ENCODE measurements at regions not wholly inside any gene's neighbourhood (a gene's known extent, or its start where the extent isn't known, plus 50 kb on each side); places are given as distances from the start of the nearest gene placed in this dataset.
"Not testable (repeated sequence)": the region's sequence is repeated elsewhere in the genome, so short reads cannot be mapped to it uniquely, and the experiment has no call there.

GRCh38 chr11:71152312-71153004 lies 99.9 kb downstream of the SHANK2 start:
- DNase-seq, result not testable (repeated sequence)

- no peak for DNase-seq
Measured at GRCh38 chr11:71151561-71151960, 100.8 kb downstream of the SHANK2 start.

GRCh38 chr11:71150859-71151258 lies 101.5 kb downstream of the SHANK2 start:
- DNase-seq, result no peak

GRCh38 chr11:71148716-71149115 lies 103.7 kb downstream of the SHANK2 start:
- no peak for DNase-seq

GRCh38 chr11:71147331-71147730 lies 105.0 kb downstream of the SHANK2 start:
- DNase-seq, result no peak

DNA sequence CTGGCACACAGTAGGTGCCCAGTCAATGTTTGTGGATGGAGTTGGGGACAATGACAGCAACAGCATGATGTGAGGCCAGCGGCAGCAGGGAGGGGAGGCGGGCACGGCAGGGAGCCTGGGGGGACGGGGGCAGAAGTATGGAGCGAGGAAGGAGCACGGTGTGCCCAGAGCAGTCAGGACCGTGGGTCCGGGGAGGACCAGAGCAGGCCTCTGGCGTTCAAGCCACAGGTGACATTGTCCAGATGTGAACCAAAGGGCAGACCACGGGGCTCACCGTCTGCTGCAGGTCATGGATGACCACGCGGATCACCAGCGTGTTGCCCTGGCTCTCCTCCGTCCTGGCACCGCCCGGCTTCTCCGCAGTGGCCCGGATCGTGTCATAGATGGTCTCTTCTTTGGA lies 105.5 kb downstream of the SHANK2 start:
- DNase-seq, result no peak

DNA sequence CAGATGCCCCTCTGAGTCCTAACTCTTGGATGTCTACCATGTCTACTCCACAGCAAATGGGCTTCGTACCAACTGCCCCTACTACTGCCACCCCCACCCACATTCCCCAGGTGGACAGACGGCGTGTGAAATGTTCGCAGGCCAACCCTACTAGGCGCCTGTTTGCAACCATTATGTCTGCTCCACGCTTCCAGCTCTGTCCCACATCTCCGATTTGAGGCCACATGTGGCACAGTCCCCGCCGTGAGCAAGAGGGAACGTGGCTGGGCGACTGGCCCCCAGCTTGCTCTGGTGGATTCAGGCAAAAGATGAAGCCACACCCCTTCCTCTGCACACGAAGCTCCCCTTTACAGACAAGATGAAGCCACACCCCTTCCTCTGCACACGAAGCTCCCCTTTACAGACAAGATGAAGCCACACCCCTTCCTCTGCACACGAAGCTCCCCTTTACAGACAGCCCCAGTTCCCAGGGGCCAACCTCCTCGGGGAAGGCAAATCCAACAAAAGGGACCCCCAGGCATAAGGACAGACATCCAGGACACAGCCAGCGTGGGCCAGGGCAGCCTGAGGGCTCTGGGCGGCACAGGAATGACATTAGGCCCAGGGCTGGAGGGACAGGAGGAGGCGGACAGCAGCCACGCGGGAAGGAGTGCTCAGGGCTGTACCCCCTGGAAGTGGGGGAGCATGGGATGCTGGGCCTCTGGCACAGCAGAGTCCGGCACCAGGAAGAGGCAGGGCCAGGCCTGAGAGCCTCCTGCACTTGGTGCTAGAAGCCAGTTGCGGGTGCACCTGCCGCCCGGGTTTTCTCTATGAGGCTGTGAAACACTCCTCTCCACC lies 106.2 kb downstream of the SHANK2 start:
- no peak for DNase-seq

DNA sequence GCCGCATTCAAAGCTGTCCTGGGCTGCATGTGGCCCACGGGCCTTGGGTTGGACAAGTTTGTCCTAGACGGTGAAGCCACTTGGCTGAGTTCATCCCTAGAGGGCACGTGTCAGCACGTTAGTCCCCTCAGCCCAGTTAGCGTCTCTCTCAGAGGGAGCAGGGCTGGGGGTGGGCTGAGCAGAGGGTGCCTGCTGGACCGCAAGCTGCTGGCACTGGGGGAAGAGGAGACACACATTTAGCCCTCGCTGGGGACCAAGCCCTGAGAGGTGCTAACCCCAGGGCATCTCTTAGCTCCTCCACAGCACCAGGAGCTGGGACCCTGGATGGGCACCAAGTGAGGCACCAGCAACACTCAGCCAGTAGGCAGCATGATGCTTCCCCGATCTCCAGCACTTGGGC lies 107.0 kb downstream of the SHANK2 start:
- no peak for DNase-seq

GRCh38 chr11:71144736-71145135 lies 107.6 kb downstream of the SHANK2 start:
- no peak for DNase-seq

DNA sequence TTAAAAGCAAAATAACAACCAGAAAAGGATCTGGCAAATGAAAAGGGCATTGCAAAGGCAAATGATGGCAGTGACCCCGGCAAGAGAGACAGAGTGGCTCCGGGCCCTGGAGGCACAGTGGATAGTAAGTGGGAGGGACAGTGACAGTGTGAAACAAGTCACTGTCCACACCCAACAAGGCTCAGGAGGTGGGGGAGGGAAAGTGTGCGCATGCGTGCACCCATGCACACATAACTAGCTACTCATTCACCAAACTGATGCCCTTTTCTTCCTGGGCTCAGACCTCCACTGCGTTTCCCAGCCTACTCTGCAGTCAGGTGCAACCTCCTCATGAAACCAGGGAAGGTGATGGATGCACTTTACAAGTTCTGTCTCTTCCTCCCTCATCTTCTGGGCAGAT lies 108.4 kb downstream of the SHANK2 start:
- no peak for DNase-seq

GRCh38 chr11:71140206-71140919 lies 112.0 kb downstream of the SHANK2 start:
- DNase-seq, result no peak

GRCh38 chr11:71139516-71140205 lies 112.7 kb downstream of the SHANK2 start:
- no peak for DNase-seq

DNA sequence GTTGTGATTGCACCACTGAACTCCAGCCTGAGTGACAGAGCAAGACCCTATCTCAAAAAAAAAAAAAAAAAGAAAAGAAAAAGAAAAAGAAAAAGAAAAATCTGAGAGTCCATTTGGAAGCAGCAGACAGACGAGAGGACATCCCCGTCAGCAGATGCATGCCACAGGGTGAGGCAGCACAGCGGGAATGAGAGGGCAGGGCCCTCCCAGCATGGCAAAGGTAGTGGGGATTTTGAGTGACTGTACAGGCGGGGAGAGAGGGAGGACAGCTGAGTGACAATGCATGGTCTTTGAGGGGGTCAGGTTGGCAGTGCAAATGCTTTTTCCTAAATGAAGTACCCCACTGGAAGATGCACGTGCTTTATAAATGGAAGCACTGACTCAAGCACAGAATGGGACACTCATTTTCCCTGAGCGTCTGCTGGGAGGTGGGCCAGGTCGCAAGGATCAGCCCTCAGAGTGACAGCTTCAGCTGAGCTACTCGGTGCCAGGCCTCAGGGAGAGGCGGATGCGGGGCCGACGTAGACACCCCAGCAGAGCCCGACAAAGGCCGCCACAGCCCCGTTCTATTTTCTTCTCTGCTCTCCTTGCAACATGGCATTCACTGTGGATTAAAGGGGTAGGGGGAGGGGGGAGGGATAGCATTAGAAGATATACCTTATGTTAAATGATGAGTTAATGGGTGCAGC lies 113.5 kb downstream of the SHANK2 start:
- DNase-seq, result no peak

DNA sequence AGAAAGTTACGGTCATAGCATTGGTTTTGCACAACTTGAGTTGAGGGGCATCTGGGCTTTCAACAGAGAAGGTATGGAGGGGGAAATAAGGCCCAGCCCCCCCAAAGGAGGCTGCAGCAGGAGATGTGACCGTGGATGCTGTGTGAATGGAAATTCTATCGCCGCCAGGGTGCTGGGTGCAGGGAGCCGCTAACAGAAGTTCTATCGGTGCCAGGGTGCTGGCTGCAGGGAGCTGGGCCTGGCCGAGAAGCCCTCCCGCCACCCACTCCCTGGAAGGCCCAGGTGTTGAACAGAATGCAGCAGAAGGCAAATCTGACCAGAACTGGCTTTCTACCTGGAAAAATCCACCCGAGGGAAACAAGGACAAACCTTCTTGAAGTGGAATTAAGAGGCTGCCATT lies 115.0 kb downstream of the SHANK2 start:
- DNase-seq, result no peak

GRCh38 chr11:71136095-71136845 lies 116.1 kb downstream of the SHANK2 start:
- DNase-seq, result no peak

DNA sequence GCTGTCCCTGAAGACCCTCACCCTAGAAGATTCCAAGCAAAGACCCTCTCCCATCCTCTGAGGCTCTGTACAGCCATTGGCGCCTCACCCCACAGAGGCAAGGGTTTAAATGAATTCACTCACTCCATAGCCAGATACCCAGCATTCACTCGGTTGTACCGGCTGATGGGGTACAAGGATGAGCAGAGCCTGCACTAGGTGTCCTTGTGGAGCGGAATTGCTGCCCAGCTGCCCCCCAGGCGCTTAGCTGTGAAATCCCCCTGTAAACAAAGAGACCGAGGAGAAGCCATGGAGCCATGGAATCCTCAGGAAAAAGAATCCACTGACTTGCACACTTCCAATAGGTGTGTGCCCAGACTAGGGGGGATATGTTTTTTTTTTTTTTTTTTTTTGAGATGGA lies 117.3 kb downstream of the SHANK2 start:
- DNase-seq, result no peak

GRCh38 chr11:71133946-71134345 lies 118.4 kb downstream of the SHANK2 start:
- DNase-seq, result no peak

DNA sequence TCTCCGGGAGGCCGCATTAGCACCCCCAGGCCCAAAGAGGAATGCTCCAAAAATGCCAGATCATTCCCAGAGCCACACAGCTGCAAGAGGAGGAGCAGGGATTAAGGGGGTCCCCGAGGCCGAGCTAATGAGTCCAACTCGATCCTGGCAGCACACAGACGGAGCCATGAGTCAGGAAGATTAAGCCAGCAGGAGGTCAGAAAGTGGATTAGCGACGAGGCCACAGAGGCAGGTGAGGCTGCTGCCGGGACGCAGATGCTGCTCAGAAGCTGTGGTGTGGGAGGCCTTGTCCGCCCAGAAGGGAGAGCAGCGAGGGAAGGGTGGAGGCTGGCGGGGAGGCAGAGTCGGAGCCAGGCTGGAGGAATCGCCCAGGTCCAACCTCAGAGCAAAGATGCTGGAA lies 120.5 kb downstream of the SHANK2 start:
- peak; percentile 81 for DNase-seq

DNA sequence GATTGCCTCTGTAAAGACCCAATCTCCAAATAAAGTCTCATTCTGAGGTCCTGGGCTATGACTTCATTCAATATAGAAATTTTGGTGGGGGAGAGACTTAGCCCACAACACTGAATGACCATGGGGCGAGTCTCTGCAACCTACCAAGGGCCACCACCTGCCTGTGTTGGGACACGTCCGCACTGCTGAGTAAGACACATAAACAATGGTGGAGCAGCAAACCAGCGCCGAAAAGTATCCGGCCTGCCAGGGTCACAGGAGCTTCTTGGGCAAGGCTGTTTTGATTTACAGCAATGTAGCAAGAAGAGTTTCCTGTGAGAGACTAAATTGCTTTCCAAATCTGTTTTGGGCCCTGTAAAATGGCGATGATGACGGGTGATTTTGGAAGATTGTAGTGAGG lies 122.3 kb downstream of the SHANK2 start:
- DNase-seq, result no peak

DNA sequence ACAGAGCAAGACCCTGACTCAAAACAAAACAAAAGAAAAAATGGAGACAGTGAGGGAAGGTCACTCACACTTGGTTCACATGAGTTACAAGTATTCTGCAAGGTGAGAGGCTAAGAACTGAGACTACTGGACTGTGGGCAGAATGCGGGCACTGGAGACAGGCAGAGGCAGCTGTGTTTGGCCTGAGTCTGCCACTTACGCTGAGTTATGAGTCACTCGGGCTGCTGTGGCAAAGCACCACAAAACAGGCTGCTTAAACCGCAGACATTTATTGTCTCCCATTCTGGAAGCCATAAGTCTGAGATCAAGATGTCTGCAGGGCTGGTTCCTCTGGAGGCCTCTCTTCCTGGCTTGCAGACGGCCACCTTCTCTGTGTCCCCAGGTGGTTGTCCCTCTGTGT lies 122.8 kb downstream of the SHANK2 start:
- DNase-seq, result peak; percentile 83

- no peak for DNase-seq
Measured at GRCh38 chr11:71127806-71128205, 124.6 kb downstream of the SHANK2 start.
